K562 (cell line): ENCODE measurements at regions not wholly inside any gene's neighbourhood (a gene's known extent, or its start where the extent isn't known, plus 50 kb on each side); places are given as distances from the start of the nearest gene placed in this dataset.

ENCODE experiments used
- ATAC-seq: fragments of 200-7000 bp; cut with Tn5 transposase; 3 replicates; pipeline ENCODE4 v1.9.1; 2020; ENCODE audit warnings: moderate library complexity
- BruUV-seq: library from RNA; stranded (reverse); fragments of 400-500 nt; replicated peaks from 2 replicates; lab custom pipeline; 2021; lab: Mats Ljungman, UMichigan
- CTCF ChIA-PET: fragments of 300-600 bp; formaldehyde crosslinking; extraction: SDS; loops from one replicate; lab custom pipeline; 2021; ENCODE audit warnings: low intra/inter-chr PET ratio; lab: Yijun Ruan, JAX
- POLR2A ChIA-PET: fragments of 300-600, 350-650 bp; sonication (Branson Sonifier 250); formaldehyde crosslinking; extraction: SDS; loops from one replicate; lab custom pipeline; 2021; ENCODE audit warnings: antibody characterized with exemption, inconsistent platforms; lab: Yijun Ruan, JAX
- DNase-seq, 4 experiments: peaks; one replicate each; pipeline versions ENCODE4 v3.0.0 to v3.0.0-alpha.2; 2011 to 2018; ENCODE audit warnings: low spot score in 3 of 4, mixed read lengths in 3 of 4; ENCODE audit errors: extremely low read depth in 1 of 4
- FAIRE-seq: peaks from 2 replicates; lab custom pipeline; 2011; peaks lifted over from hg19 to GRCh38; lab: Jason Lieb, UNC
- H2AFZ ChIP-seq: 2 replicates; pipeline ENCODE4 v1.6.0; 2011; ENCODE audit warnings: low read depth, low read length, control low read depth, inconsistent platforms
- H3K27ac ChIP-seq: fragments of 200-600 bp; 3 replicates; pipeline ENCODE4 v1.8.0; 2011; ENCODE audit warnings: low read depth, mild to moderate bottlenecking, control low read depth, inconsistent platforms, low read length, moderate library complexity, mixed read lengths; ENCODE audit errors: extremely low read depth
- H3K27me3 ChIP-seq, 2 experiments: fragments of 300-600 bp in 1 of 2; 2 replicates in 1 of 2; 3 replicates in 1 of 2; pipeline versions ENCODE4 v1.6.0 to v1.8.0; 2011; ENCODE audit warnings: inconsistent platforms in 2 of 2, low read length in 2 of 2, mild to moderate bottlenecking in 1 of 2, mixed read lengths in 1 of 2, moderate library complexity in 1 of 2; ENCODE audit not compliant: control insufficient read depth in 2 of 2, insufficient read depth in 2 of 2
- H3K36me3 ChIP-seq: fragments of 300-600 bp; 3 replicates; pipeline ENCODE4 v1.8.0; 2011; ENCODE audit warnings: mild to moderate bottlenecking, low read length, inconsistent platforms; ENCODE audit not compliant: control insufficient read depth, insufficient read depth
- H3K4me1 ChIP-seq, 2 experiments: fragments of 200-600 bp in 1 of 2; replicated peaks in 1 of 2; 2 replicates in 1 of 2; 3 replicates in 1 of 2; pipeline versions ENCODE4 v1.5.1 to v1.8.0; 2011; ENCODE audit warnings: inconsistent platforms in 2 of 2, low read length in 2 of 2, mild to moderate bottlenecking in 1 of 2, mixed read lengths in 1 of 2, moderate library complexity in 1 of 2; ENCODE audit not compliant: control insufficient read depth in 2 of 2, insufficient read depth in 2 of 2
- H3K4me2 ChIP-seq: 2 replicates; pipeline ENCODE4 v1.6.1; 2011; ENCODE audit warnings: low read length, control low read depth, inconsistent platforms, mixed read lengths; ENCODE audit not compliant: insufficient read depth
- H3K4me3 ChIP-seq: fragments of 200-600 bp; sonication (generic), shearing (Covaris generic); 2 replicates; pipeline ENCODE4 v1.5.1; 2016; ENCODE audit warnings: control low read depth, inconsistent platforms
- H3K79me2 ChIP-seq: fragments of 200-600 bp; 3 replicates; pipeline ENCODE4 v1.8.0; 2011; ENCODE audit warnings: low read length, inconsistent platforms; ENCODE audit not compliant: control insufficient read depth, insufficient read depth
- H3K9ac ChIP-seq, 2 experiments: 2 replicates each; pipeline versions ENCODE4 v1.6.0 to v1.6.1; 2011; ENCODE audit warnings: low read depth in 2 of 2, low read length in 2 of 2, control low read depth in 1 of 2, inconsistent platforms in 1 of 2, mild to moderate bottlenecking in 1 of 2, mixed read lengths in 1 of 2; ENCODE audit not compliant: insufficient read depth in 1 of 2
- H3K9me1 ChIP-seq: one replicate; pipeline ENCODE4 v1.6.0; 2011; ENCODE audit warnings: inconsistent platforms, mild to moderate bottlenecking, low read length, moderate library complexity; ENCODE audit not compliant: control insufficient read depth, insufficient read depth
- H3K9me3 ChIP-seq: replicated peaks from 2 replicates; pipeline ENCODE4 v1.5.1; 2011; ENCODE audit warnings: low read depth, low read length, inconsistent platforms; ENCODE audit not compliant: control insufficient read depth, insufficient read depth
- H4K20me1 ChIP-seq: replicated peaks from 2 replicates; pipeline ENCODE4 v1.6.1; 2011; ENCODE audit warnings: low read length, inconsistent platforms, mixed read lengths; ENCODE audit not compliant: control insufficient read depth, insufficient read depth
- ATF3 ChIP-seq, 2 experiments: fragments of 450-650 bp in 1 of 2; sonication (generic) in 1 of 2; formaldehyde crosslinking in 1 of 2; IDR thresholded peaks in 1 of 2; conservative IDR thresholded peaks in 1 of 2; 2 replicates each; pipeline versions ENCODE4 v1.6.1 to v1.8.1; 2016 to 2023; ENCODE audit warnings: mild to moderate bottlenecking in 2 of 2, moderate library complexity in 2 of 2, inconsistent platforms in 1 of 2, missing genetic modification reagents in 1 of 2
- BRF2 ChIP-seq: IDR thresholded peaks from 3 replicates; pipeline ENCODE4 v1.6.1; 2011; ENCODE audit warnings: borderline replicate concordance, mild to moderate bottlenecking; ENCODE audit not compliant: insufficient read length, insufficient read depth
- DEAF1 ChIP-seq: fragments of 450-650 bp; formaldehyde crosslinking; IDR thresholded peaks from 2 replicates; pipeline ENCODE4 v1.4.0; 2020; ENCODE audit warnings: mild to moderate bottlenecking, moderate library complexity
- FOXK1 ChIP-seq: sonication (generic); formaldehyde crosslinking; IDR thresholded peaks from 2 replicates; pipeline ENCODE4 v1.8.0; 2022; ENCODE audit warnings: missing genetic modification reagents, mild to moderate bottlenecking, borderline replicate concordance
- HNRNPLL ChIP-seq: fragments of 200-400 bp; formaldehyde crosslinking; IDR thresholded peaks from 2 replicates; pipeline ENCODE4 v1.6.1; 2017; ENCODE audit warnings: low read length, low read depth, mild to moderate bottlenecking; ENCODE audit not compliant: poor library complexity, severe bottlenecking
- KDM1A ChIP-seq, 2 experiments: fragments of 450-650 bp; IDR thresholded peaks; 2 replicates each; pipeline ENCODE4 v1.6.1; 2016; ENCODE audit warnings: mild to moderate bottlenecking in 2 of 2
- MCM2 ChIP-seq: fragments of 450-650 bp; IDR thresholded peaks from 2 replicates; pipeline ENCODE4 v1.6.1; 2017; ENCODE audit warnings: low read depth, mild to moderate bottlenecking
- MTA2 ChIP-seq: fragments of 450-650 bp; IDR thresholded peaks from 2 replicates; pipeline ENCODE4 v1.6.1; 2016; ENCODE audit warnings: low read depth
- NR1H2 ChIP-seq: sonication (generic); formaldehyde crosslinking; IDR thresholded peaks from 2 replicates; pipeline ENCODE4 v1.4.0; 2020; ENCODE audit warnings: mild to moderate bottlenecking, missing genetic modification reagents
- TEAD2 ChIP-seq: fragments of 450-650 bp; IDR thresholded peaks from 2 replicates; pipeline ENCODE4 v1.6.1; 2016; ENCODE audit warnings: missing genetic modification characterization, control low read depth, missing compliant biosample characterization
- ZBTB12 ChIP-seq: fragments of 250-450 bp; sonication (Bioruptor Pico); IDR thresholded peaks from 2 replicates; pipeline ENCODE4 v1.4.0; 2020
- ZKSCAN8 ChIP-seq: fragments of 200-800 bp; sonication (Bioruptor generic); IDR thresholded peaks from 2 replicates; pipeline ENCODE4 v1.6.1; 2016; ENCODE audit warnings: missing genetic modification characterization, missing compliant biosample characterization
- ZNF146 ChIP-seq: IDR thresholded peaks from one replicate; pipeline ENCODE4 v1.6.1; 2018; ENCODE audit warnings: missing compliant biosample characterization; ENCODE audit not compliant: unreplicated experiment
- ZNF282 ChIP-seq: sonication (generic); formaldehyde crosslinking; IDR thresholded peaks from 2 replicates; pipeline ENCODE4 v1.8.1; 2023; ENCODE audit warnings: missing genetic modification reagents
- ZNF395 ChIP-seq: fragments of 200-800 bp; sonication (Bioruptor generic); IDR thresholded peaks from 2 replicates; pipeline ENCODE4 v1.6.1; 2017; ENCODE audit warnings: missing genetic modification characterization, missing compliant biosample characterization
- WGBS: fragments of 100-300 bp; shearing (Covaris generic); methylation state at CpG from one replicate; pipeline ENCODE4 v1.1.6; 2016; ENCODE audit warnings: low coverage, mixed read lengths; ENCODE audit not compliant: insufficient coverage; ENCODE audit errors: missing lambda C conversion rate; 5-methylcytosine and 5-hydroxymethylcytosine counted together
- in situ Hi-C: fragments of 300-500 bp; cut with MboI; formaldehyde crosslinking; loops from 4 replicates; pipeline ENCODE4 v1.15.0; 2018; ENCODE audit warnings: inconsistent platforms, mixed read lengths
- intact Hi-C: fragments of 100-400 bp; cut with micrococcal nuclease; formaldehyde crosslinking; loops from 2 replicates; pipeline ENCODE4 v1.14.2; 2022

- Histone ChIP-seq H4K20me1 (no peaks in the 10 kb centered on the region), H2AFZ (no peak overlapping the region), H3K9me3 (no peaks in the 10 kb centered on the region), H3K4me2 (no peak overlapping the region), H3K9ac (no peak overlapping the region), H3K79me2 (no peaks in the 10 kb centered on the region), H3K9me1 (no peaks in the 10 kb centered on the region), H3K4me1 (no peaks in the 10 kb centered on the region), H3K27ac (no peak overlapping the region), H3K27me3 (no peaks in the 10 kb centered on the region), H3K4me3 (no peak overlapping the region), H3K36me3 (no peaks in the 10 kb centered on the region)
- intact Hi-C loops (no loop called here), in situ Hi-C loops (no loop called here)
- ChIA-PET CTCF (no interaction called here), POLR2A (no interaction called here)
- DNase-seq (no peak), FAIRE-seq (no peak), ATAC-seq (no peak)
- 0% methylated on average over 2 of the region's 2 CpGs for WGBS
- no TSS peak for BruUV-seq
- no peak for TF ChIP-seq BRF2
- no peak for TF ChIP-seq KDM1A (IDR thresholded peaks at IDR 0.05)
- no peak for TF ChIP-seq ZNF395 (CRISPR knock-in tag)
- no peak for TF ChIP-seq ATF3 (IDR thresholded peaks at IDR 0.05)
- no peak for TF ChIP-seq ATF3 (CRISPR knock-in tag; conservative IDR thresholded peaks at IDR 0.05)
- no peak for TF ChIP-seq ZNF282
- no peak for TF ChIP-seq ZNF146 (CRISPR knock-in tag)
- no peak for TF ChIP-seq FOXK1
- TF ChIP-seq NR1H2, result no peak
- no peak for TF ChIP-seq ZBTB12 (CRISPR knock-in tag)
- TF ChIP-seq MCM2, result no peak
- no peak for TF ChIP-seq HNRNPLL
- TF ChIP-seq MTA2, result no peak
- TF ChIP-seq TEAD2 (tag), result no peak
- no peak for TF ChIP-seq DEAF1 (CRISPR knock-in tag)
- TF ChIP-seq ZKSCAN8 (CRISPR knock-in tag), result no peak
Observed at GRCh38 chr13:83372786-83373185, 509.5 kb downstream of the SLITRK1 start.
